ENCODE measurements at regions not wholly inside any gene's neighbourhood (a gene's known extent, or its start where the extent isn't known, plus 50 kb on each side); places are given as distances from the start of the nearest gene placed in this dataset.

- H3K4me3 Mint-ChIP-seq = no peak overlapping the region
- no peak for ATAC-seq (replicated peaks)
- H3K27ac Mint-ChIP-seq = no peak overlapping the region
- H3K36me3 Mint-ChIP-seq (ENCODE audit: low read depth) = no peaks in the 10 kb centered on the region
- H3K9me3 Mint-ChIP-seq = peaks cover 20% of the 10 kb centered on the region
- H3K27me3 Mint-ChIP-seq = peaks cover 3% of the 10 kb centered on the region
- H3K4me1 Mint-ChIP-seq = no peaks in the 10 kb centered on the region
Measured at GRCh38 chr4:3382251-3382650, 59.5 kb upstream of the HGFAC start.

GRCh38 chr4:3384391-3384770 lies 57.4 kb upstream of the HGFAC start:
- no peaks in the 10 kb centered on the region for H3K4me1 Mint-ChIP-seq
- H3K27ac Mint-ChIP-seq = no peak overlapping the region
- ATAC-seq (replicated peaks) = no peak
- no peak overlapping the region for H3K4me3 Mint-ChIP-seq
- no peaks in the 10 kb centered on the region for H3K36me3 Mint-ChIP-seq (ENCODE audit: low read depth)
- peaks cover 6% of the 10 kb centered on the region for H3K27me3 Mint-ChIP-seq
- peaks cover 14% of the 10 kb centered on the region for H3K9me3 Mint-ChIP-seq

GRCh38 chr4:3384771-3385710 lies 56.7 kb upstream of the HGFAC start:
- H3K4me3 Mint-ChIP-seq = no peak overlapping the region
- H3K36me3 Mint-ChIP-seq (ENCODE audit: low read depth) = no peaks in the 10 kb centered on the region
- no peak for ATAC-seq (replicated peaks)
- H3K27ac Mint-ChIP-seq = no peak overlapping the region
- peaks cover 9% of the 10 kb centered on the region for H3K9me3 Mint-ChIP-seq
- H3K4me1 Mint-ChIP-seq = no peaks in the 10 kb centered on the region
- peaks cover 9% of the 10 kb centered on the region for H3K27me3 Mint-ChIP-seq

- Mint-ChIP-seq H3K27me3 (peaks cover 11% of the 10 kb centered on the region), H3K4me1 (no peaks in the 10 kb centered on the region), H3K4me3 (no peak overlapping the region), H3K27ac (no peak overlapping the region), H3K36me3 (ENCODE audit: low read depth) (no peaks in the 10 kb centered on the region), H3K9me3 (peaks cover 7% of the 10 kb centered on the region)
- ATAC-seq (replicated peaks) = no peak
Measured at GRCh38 chr4:3385711-3386420, 55.9 kb upstream of the HGFAC start.

GRCh38 chr4:3386526-3386925 lies 55.2 kb upstream of the HGFAC start:
- Mint-ChIP-seq H3K36me3 (ENCODE audit: low read depth) (no peaks in the 10 kb centered on the region), H3K27ac (no peak overlapping the region), H3K27me3 (peaks cover 11% of the 10 kb centered on the region), H3K4me1 (no peaks in the 10 kb centered on the region), H3K4me3 (no peak overlapping the region), H3K9me3 (peaks cover under 1% of the 10 kb centered on the region)
- ATAC-seq (replicated peaks) = no peak

- Mint-ChIP-seq H3K4me3 (no peak overlapping the region), H3K9me3 (no peaks in the 10 kb centered on the region), H3K27me3 (peaks cover 11% of the 10 kb centered on the region), H3K27ac (no peak overlapping the region), H3K36me3 (ENCODE audit: low read depth) (no peaks in the 10 kb centered on the region), H3K4me1 (no peaks in the 10 kb centered on the region)
- no peak for ATAC-seq (replicated peaks)
Measured at GRCh38 chr4:3387154-3387942, 54.4 kb upstream of the HGFAC start.

- H3K27ac Mint-ChIP-seq = no peak overlapping the region
- ATAC-seq (replicated peaks) = no peak
- H3K4me3 Mint-ChIP-seq = no peak overlapping the region
- no peaks in the 10 kb centered on the region for H3K36me3 Mint-ChIP-seq (ENCODE audit: low read depth)
- H3K9me3 Mint-ChIP-seq = no peaks in the 10 kb centered on the region
- H3K27me3 Mint-ChIP-seq = peaks cover 11% of the 10 kb centered on the region
- H3K4me1 Mint-ChIP-seq = no peaks in the 10 kb centered on the region
Measured at GRCh38 chr4:3387943-3388361, 53.8 kb upstream of the HGFAC start.

- peaks cover 14% of the 10 kb centered on the region for H3K27me3 Mint-ChIP-seq
- H3K36me3 Mint-ChIP-seq (ENCODE audit: low read depth) = no peaks in the 10 kb centered on the region
- H3K4me3 Mint-ChIP-seq = no peak overlapping the region
- no peaks in the 10 kb centered on the region for H3K9me3 Mint-ChIP-seq
- no peak for ATAC-seq (replicated peaks)
- H3K4me1 Mint-ChIP-seq = no peaks in the 10 kb centered on the region
- H3K27ac Mint-ChIP-seq = no peak overlapping the region
Measured at GRCh38 chr4:3388471-3389232, 53.1 kb upstream of the HGFAC start.

- Mint-ChIP-seq H3K9me3 (no peaks in the 10 kb centered on the region), H3K27ac (no peak overlapping the region), H3K4me1 (no peaks in the 10 kb centered on the region), H3K36me3 (ENCODE audit: low read depth) (no peaks in the 10 kb centered on the region), H3K4me3 (no peak overlapping the region), H3K27me3 (peaks cover 14% of the 10 kb centered on the region)
- ATAC-seq (replicated peaks) = no peak
Measured at GRCh38 chr4:3389233-3390215, 52.2 kb upstream of the HGFAC start.

- H3K9me3 Mint-ChIP-seq = no peaks in the 10 kb centered on the region
- H3K36me3 Mint-ChIP-seq (ENCODE audit: low read depth) = no peaks in the 10 kb centered on the region
- H3K27ac Mint-ChIP-seq = no peak overlapping the region
- H3K4me3 Mint-ChIP-seq = no peak overlapping the region
- H3K4me1 Mint-ChIP-seq = no peaks in the 10 kb centered on the region
- no peak for ATAC-seq (replicated peaks)
- H3K27me3 Mint-ChIP-seq = peaks cover 14% of the 10 kb centered on the region
Measured at GRCh38 chr4:3390288-3390811, 51.4 kb upstream of the HGFAC start.

GRCh38 chr4:3391422-3391821 lies 50.3 kb upstream of the HGFAC start:
- H3K27ac Mint-ChIP-seq = no peak overlapping the region
- H3K4me1 Mint-ChIP-seq = no peaks in the 10 kb centered on the region
- H3K4me3 Mint-ChIP-seq = no peak overlapping the region
- ATAC-seq (replicated peaks) = no peak
- H3K27me3 Mint-ChIP-seq = peaks cover 13% of the 10 kb centered on the region
- H3K9me3 Mint-ChIP-seq = peaks cover 2% of the 10 kb centered on the region
- H3K36me3 Mint-ChIP-seq (ENCODE audit: low read depth) = no peaks in the 10 kb centered on the region

Measured in activated T-helper 17 cell treated with anti-CD3 and anti-CD28 coated beads, Interleukin-2, amount 50 U/mL, for 72 hours (primary cell).